ENCODE measurements at regions not wholly inside any gene's neighbourhood (a gene's known extent, or its start where the extent isn't known, plus 50 kb on each side); places are given as distances from the start of the nearest gene placed in this dataset.

DNA sequence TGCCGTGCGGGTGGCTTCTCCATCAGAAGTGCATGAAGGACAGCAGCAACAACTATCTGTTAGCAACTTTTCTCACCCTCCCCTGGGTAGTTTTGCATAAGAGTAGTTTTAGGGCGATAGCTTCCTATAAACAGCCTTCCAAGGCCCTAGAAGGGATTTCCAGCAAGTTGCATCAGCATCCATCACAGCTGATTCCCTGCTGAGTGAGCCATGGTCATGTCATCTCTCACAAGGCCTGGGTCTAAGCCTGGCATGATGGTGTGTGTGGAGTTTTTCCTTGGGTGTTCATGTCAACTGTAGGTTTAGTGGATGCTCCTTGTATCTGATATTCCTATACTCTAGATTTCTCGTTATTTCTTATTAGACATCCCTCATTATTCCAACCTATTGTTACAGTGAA is 2324.7 kb upstream of the AGA start:
- H3K9me3 ChIP-seq (ENCODE audit: control insufficient read depth, low read length) = peaks cover 38% of the 10 kb centered on the region
- no peak overlapping the region for H2BK12ac ChIP-seq (ENCODE audit: low read length in 2 of 2)
- H2AK5ac ChIP-seq (ENCODE audit: low read length, severe bottlenecking) = no peak overlapping the region
- no peaks in the 10 kb centered on the region for H3K4me1 ChIP-seq (ENCODE audit: control insufficient read depth, insufficient read depth, low read depth, low read length)
- no peak overlapping the region for H3K4me3 ChIP-seq (ENCODE audit: insufficient read depth in 1 of 2, low read depth in 1 of 2, low read length in 2 of 2)
- no peak overlapping the region for H2AFZ ChIP-seq (ENCODE audit: low read depth, low read length)
- no peak overlapping the region for H3K9ac ChIP-seq (ENCODE audit: low read length)
- no peak overlapping the region for H3K23ac ChIP-seq (ENCODE audit: low read length in 2 of 2)
- H3K27me3 ChIP-seq (ENCODE audit: control insufficient read depth in 1 of 2, insufficient read depth in 1 of 2, low read length in 2 of 2) = no peaks in the 10 kb centered on the region
- no peaks in the 10 kb centered on the region for H3K36me3 ChIP-seq (ENCODE audit: control insufficient read depth in 1 of 2, insufficient read depth in 2 of 2, low read depth in 1 of 2, low read length in 2 of 2)
- DNase-seq = no peak
- H2BK5ac ChIP-seq (ENCODE audit: low read depth, low read length, poor library complexity, severe bottlenecking) = no peak overlapping the region
- no peak overlapping the region for H3K14ac ChIP-seq (ENCODE audit: low read length in 2 of 2)
- no peak overlapping the region for H4K8ac ChIP-seq (ENCODE audit: low read length)
- WGBS = 78% methylated on average over 3 of the region's 4 CpGs
- no peak overlapping the region for H3K18ac ChIP-seq (ENCODE audit: low read depth in 1 of 2, low read length in 2 of 2)
- no peak overlapping the region for H3K4me2 ChIP-seq (ENCODE audit: low read length, poor library complexity, severe bottlenecking)
- H3K4ac ChIP-seq (ENCODE audit: low read depth in 1 of 2, low read length in 2 of 2) = no peak overlapping the region
- no peak overlapping the region for H2BK15ac ChIP-seq (ENCODE audit: low read depth, poor library complexity, severe bottlenecking)
- no peaks in the 10 kb centered on the region for H3K79me1 ChIP-seq (replicated peaks; ENCODE audit: low read length, poor library complexity, severe bottlenecking)
- no peak overlapping the region for H3K27ac ChIP-seq (ENCODE audit: low read length, poor library complexity, severe bottlenecking)
- no peak overlapping the region for H4K91ac ChIP-seq (ENCODE audit: low read length)
- H2BK120ac ChIP-seq (ENCODE audit: low read depth, low read length) = no peak overlapping the region

DNA sequence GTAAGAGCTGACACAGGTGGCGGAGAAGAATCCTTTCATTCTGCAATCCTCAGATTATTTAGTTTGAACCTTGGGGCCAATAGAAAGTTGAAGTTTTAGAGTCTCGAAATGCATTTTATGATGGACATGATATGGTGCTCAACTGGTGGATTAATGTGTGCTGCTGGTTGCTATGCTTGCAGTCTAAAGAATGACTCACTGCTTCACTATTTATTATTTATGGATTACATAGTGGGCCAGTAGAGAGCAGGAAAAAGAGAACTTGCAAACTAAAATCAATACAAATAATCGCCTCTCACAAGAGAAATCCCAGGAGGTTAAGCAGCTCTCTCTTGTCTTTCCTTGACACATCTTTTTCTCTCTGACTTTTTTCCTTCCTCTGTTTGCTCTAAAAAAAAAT is 2326.8 kb upstream of the AGA start:
- Histone ChIP-seq H3K79me1 (replicated peaks; ENCODE audit: low read length, poor library complexity, severe bottlenecking) (no peaks in the 10 kb centered on the region), H4K91ac (ENCODE audit: low read length) (no peak overlapping the region), H3K27ac (ENCODE audit: low read length, poor library complexity, severe bottlenecking) (no peak overlapping the region), H3K4me3 (ENCODE audit: insufficient read depth in 1 of 2, low read depth in 1 of 2, low read length in 2 of 2) (no peak overlapping the region), H2AK5ac (ENCODE audit: low read length, severe bottlenecking) (no peak overlapping the region), H3K4ac (ENCODE audit: low read depth in 1 of 2, low read length in 2 of 2) (no peak overlapping the region), H3K4me2 (ENCODE audit: low read length, poor library complexity, severe bottlenecking) (no peak overlapping the region), H3K4me1 (ENCODE audit: control insufficient read depth, insufficient read depth, low read depth, low read length) (no peaks in the 10 kb centered on the region), H4K8ac (ENCODE audit: low read length) (no peak overlapping the region), H2BK120ac (ENCODE audit: low read depth, low read length) (no peak overlapping the region), H2BK12ac (ENCODE audit: low read length in 2 of 2) (no peak overlapping the region), H2BK5ac (ENCODE audit: low read depth, low read length, poor library complexity, severe bottlenecking) (no peak overlapping the region), H3K14ac (ENCODE audit: low read length in 2 of 2) (no peak overlapping the region), H3K9me3 (ENCODE audit: control insufficient read depth, low read length) (peaks cover 29% of the 10 kb centered on the region), H2AFZ (ENCODE audit: low read depth, low read length) (no peak overlapping the region), H3K36me3 (ENCODE audit: control insufficient read depth in 1 of 2, insufficient read depth in 2 of 2, low read depth in 1 of 2, low read length in 2 of 2) (no peaks in the 10 kb centered on the region), H3K23ac (ENCODE audit: low read length in 2 of 2) (no peak overlapping the region), H2BK15ac (ENCODE audit: low read depth, poor library complexity, severe bottlenecking) (no peak overlapping the region), H3K9ac (ENCODE audit: low read length) (no peak overlapping the region), H3K18ac (ENCODE audit: low read depth in 1 of 2, low read length in 2 of 2) (no peak overlapping the region), H3K27me3 (ENCODE audit: control insufficient read depth in 1 of 2, insufficient read depth in 1 of 2, low read length in 2 of 2) (no peaks in the 10 kb centered on the region)
- WGBS = 100% methylated on average over 2 of the region's 3 CpGs
- DNase-seq = peak; percentile 5

DNA sequence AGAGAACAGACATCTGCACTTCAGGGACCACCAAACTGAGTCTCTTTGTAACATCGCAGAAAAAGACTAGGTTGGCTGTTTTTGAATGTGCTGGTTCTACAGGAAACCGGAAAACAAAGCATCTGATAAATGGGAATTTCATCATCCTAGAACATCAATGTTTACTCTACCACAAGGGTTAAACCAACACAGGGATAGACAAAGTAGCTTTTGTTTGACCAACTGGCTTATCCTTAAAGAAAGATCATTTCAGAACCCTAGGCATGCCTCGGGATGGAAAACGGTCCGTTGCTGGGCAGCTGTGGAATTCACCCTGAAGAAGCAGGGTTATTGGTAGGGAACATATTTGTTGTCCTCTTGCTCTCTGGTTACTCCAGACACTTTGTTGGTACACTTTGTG is 2355.5 kb upstream of the AGA start:
- no peak overlapping the region for H4K8ac ChIP-seq (ENCODE audit: low read length)
- no peak overlapping the region for H4K91ac ChIP-seq (ENCODE audit: low read length)
- no peak overlapping the region for H3K9ac ChIP-seq (ENCODE audit: low read length)
- no peak overlapping the region for H2BK120ac ChIP-seq (ENCODE audit: low read depth, low read length)
- H2BK5ac ChIP-seq (ENCODE audit: low read depth, low read length, poor library complexity, severe bottlenecking) = no peak overlapping the region
- no peak overlapping the region for H3K4me2 ChIP-seq (ENCODE audit: low read length, poor library complexity, severe bottlenecking)
- no peaks in the 10 kb centered on the region for H3K36me3 ChIP-seq (ENCODE audit: control insufficient read depth in 1 of 2, insufficient read depth in 2 of 2, low read depth in 1 of 2, low read length in 2 of 2)
- no peaks in the 10 kb centered on the region for H3K4me1 ChIP-seq (ENCODE audit: control insufficient read depth, insufficient read depth, low read depth, low read length)
- no peak overlapping the region for H2BK15ac ChIP-seq (ENCODE audit: low read depth, poor library complexity, severe bottlenecking)
- H3K9me3 ChIP-seq (ENCODE audit: control insufficient read depth, low read length) = peaks cover 14% of the 10 kb centered on the region
- no peak overlapping the region for H3K4me3 ChIP-seq (ENCODE audit: insufficient read depth in 1 of 2, low read depth in 1 of 2, low read length in 2 of 2)
- H3K18ac ChIP-seq (ENCODE audit: low read depth in 1 of 2, low read length in 2 of 2) = no peak overlapping the region
- no peaks in the 10 kb centered on the region for H3K79me1 ChIP-seq (replicated peaks; ENCODE audit: low read length, poor library complexity, severe bottlenecking)
- no peak overlapping the region for H3K4ac ChIP-seq (ENCODE audit: low read depth in 1 of 2, low read length in 2 of 2)
- WGBS = 96% methylated on average over 5 of the region's 5 CpGs
- no peak overlapping the region for H3K14ac ChIP-seq (ENCODE audit: low read length in 2 of 2)
- H3K23ac ChIP-seq (ENCODE audit: low read length in 2 of 2) = no peak overlapping the region
- H2BK12ac ChIP-seq (ENCODE audit: low read length in 2 of 2) = no peak overlapping the region
- H3K27me3 ChIP-seq (ENCODE audit: control insufficient read depth in 1 of 2, insufficient read depth in 1 of 2, low read length in 2 of 2) = no peaks in the 10 kb centered on the region
- no peak overlapping the region for H2AK5ac ChIP-seq (ENCODE audit: low read length, severe bottlenecking)
- DNase-seq = no peak
- no peak overlapping the region for H2AFZ ChIP-seq (ENCODE audit: low read depth, low read length)
- H3K27ac ChIP-seq (ENCODE audit: low read length, poor library complexity, severe bottlenecking) = no peak overlapping the region

DNA sequence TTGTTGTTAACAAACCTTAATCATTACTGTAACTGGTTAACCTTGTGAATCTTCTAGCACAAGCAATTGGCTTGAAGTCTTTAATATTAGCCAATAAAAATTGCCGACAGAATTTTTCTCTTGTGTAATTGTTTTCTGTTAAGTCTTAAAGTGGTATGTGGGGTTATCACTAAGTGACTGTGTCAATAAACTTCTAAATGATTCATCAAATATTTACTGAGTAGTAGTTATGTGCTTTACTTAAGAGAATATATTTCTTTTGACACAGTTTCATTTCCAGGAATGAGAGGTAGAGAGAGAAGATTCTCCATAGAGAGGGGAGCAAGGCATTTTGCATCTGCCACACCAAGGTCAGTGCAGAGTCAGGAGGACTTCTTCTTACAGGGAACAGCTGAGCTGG is 2361.6 kb upstream of the AGA start:
- WGBS = no CpG with 5 or more reads among the region's 1 CpG
- Histone ChIP-seq H3K23ac (ENCODE audit: low read length in 2 of 2) (no peak overlapping the region), H4K8ac (ENCODE audit: low read length) (no peak overlapping the region), H3K4me2 (ENCODE audit: low read length, poor library complexity, severe bottlenecking) (no peak overlapping the region), H2BK5ac (ENCODE audit: low read depth, low read length, poor library complexity, severe bottlenecking) (no peak overlapping the region), H3K27ac (ENCODE audit: low read length, poor library complexity, severe bottlenecking) (peak overlapping the region; percentile 5), H3K36me3 (ENCODE audit: control insufficient read depth in 1 of 2, insufficient read depth in 2 of 2, low read depth in 1 of 2, low read length in 2 of 2) (no peaks in the 10 kb centered on the region), H3K9me3 (ENCODE audit: control insufficient read depth, low read length) (peaks cover 4% of the 10 kb centered on the region), H3K18ac (ENCODE audit: low read depth in 1 of 2, low read length in 2 of 2) (no peak overlapping the region), H3K9ac (ENCODE audit: low read length) (no peak overlapping the region), H3K4ac (ENCODE audit: low read depth in 1 of 2, low read length in 2 of 2) (no peak overlapping the region), H4K91ac (ENCODE audit: low read length) (no peak overlapping the region), H2BK15ac (ENCODE audit: low read depth, poor library complexity, severe bottlenecking) (no peak overlapping the region), H3K27me3 (ENCODE audit: control insufficient read depth in 1 of 2, insufficient read depth in 1 of 2, low read length in 2 of 2) (no peaks in the 10 kb centered on the region), H3K79me1 (replicated peaks; ENCODE audit: low read length, poor library complexity, severe bottlenecking) (no peaks in the 10 kb centered on the region), H2BK120ac (ENCODE audit: low read depth, low read length) (no peak overlapping the region), H2BK12ac (ENCODE audit: low read length in 2 of 2) (no peak overlapping the region), H2AK5ac (ENCODE audit: low read length, severe bottlenecking) (no peak overlapping the region), H3K4me1 (ENCODE audit: control insufficient read depth, insufficient read depth, low read depth, low read length) (peaks cover 6% of the 10 kb centered on the region), H3K14ac (ENCODE audit: low read length in 2 of 2) (no peak overlapping the region), H2AFZ (ENCODE audit: low read depth, low read length) (no peak overlapping the region), H3K4me3 (ENCODE audit: insufficient read depth in 1 of 2, low read depth in 1 of 2, low read length in 2 of 2) (no peak overlapping the region)
- DNase-seq = peak; percentile 15

Measured in mesenchymal stem cell (in vitro differentiated cells and primary cell).